H1 (cell line): ENCODE measurements at regions not wholly inside any gene's neighbourhood (a gene's known extent, or its start where the extent isn't known, plus 50 kb on each side); places are given as distances from the start of the nearest gene placed in this dataset.

Experiments
- CTCF ChIA-PET: fragments of 300-600 bp; sonication (Branson Sonifier 250); formaldehyde crosslinking; loops from one replicate; lab custom pipeline; 2021; ENCODE audit not compliant: partially characterized antibody; lab: Charles Lee
- POLR2A ChIA-PET: fragments of 300-600 bp; sonication (Branson Sonifier 250); formaldehyde crosslinking; loops from one replicate; lab custom pipeline; 2021; ENCODE audit warnings: inconsistent platforms; ENCODE audit not compliant: partially characterized antibody; lab: Charles Lee
- DNase-seq, 2 experiments: peaks; one replicate each; pipeline versions ENCODE4 v3.0.0 to v3.0.0-alpha.2; 2010 to 2022; ENCODE audit warnings: low spot score in 2 of 2, low read depth in 1 of 2, mixed read lengths in 1 of 2
- FAIRE-seq: peaks from 2 replicates; lab custom pipeline; 2011; peaks lifted over from hg19 to GRCh38; lab: Jason Lieb, UNC
- H2AFZ ChIP-seq: 2 replicates; pipeline ENCODE4 v1.8.1; 2012; ENCODE audit warnings: low read length, inconsistent platforms
- H2AK5ac ChIP-seq: 2 replicates; pipeline ENCODE4 v1.6.1; 2013; ENCODE audit warnings: low read depth, low read length
- H2BK120ac ChIP-seq: replicated peaks from 2 replicates; pipeline ENCODE3; 2013; ENCODE audit warnings: low read depth, low read length, inconsistent platforms
- H2BK12ac ChIP-seq: 2 replicates; pipeline ENCODE4 v1.6.1; 2013; ENCODE audit warnings: low read depth, low read length
- H2BK15ac ChIP-seq: 2 replicates; pipeline ENCODE4 v1.6.1; 2013; ENCODE audit warnings: low read length
- H2BK20ac ChIP-seq: 2 replicates; pipeline ENCODE4 v1.6.1; 2013; ENCODE audit warnings: low read length
- H2BK5ac ChIP-seq: 2 replicates; pipeline ENCODE4 v1.6.1; 2013; ENCODE audit warnings: low read depth, low read length
- H3K14ac ChIP-seq: 2 replicates; pipeline ENCODE4 v1.6.1; 2013; ENCODE audit warnings: inconsistent platforms; ENCODE audit not compliant: insufficient read length
- H3K18ac ChIP-seq: 2 replicates; pipeline ENCODE4 v1.6.1; 2013; ENCODE audit warnings: low read length; ENCODE audit errors: extremely low read depth
- H3K23ac ChIP-seq: 2 replicates; pipeline ENCODE4 v1.6.1; 2013; ENCODE audit warnings: inconsistent platforms; ENCODE audit not compliant: insufficient read length
- H3K23me2 ChIP-seq: 2 replicates; pipeline ENCODE4 v1.6.1; 2013; ENCODE audit warnings: low read depth, low read length
- H3K27ac ChIP-seq: 2 replicates; pipeline ENCODE4 v1.6.1; 2011; ENCODE audit warnings: low read depth, low read length, inconsistent platforms
- H3K27me3 ChIP-seq, 4 experiments: replicated peaks in 1 of 4; 1 replicate in 1 of 4; 2 replicates in 3 of 4; pipeline versions ENCODE4 v1.6.1 to v1.8.1; 2011 to 2013; ENCODE audit warnings: low read length in 3 of 4, mild to moderate bottlenecking in 3 of 4, inconsistent platforms in 2 of 4, mixed read lengths in 2 of 4, moderate library complexity in 1 of 4; ENCODE audit not compliant: control insufficient read depth in 3 of 4, insufficient read depth in 3 of 4; ENCODE audit errors: extremely low read depth in 1 of 4
- H3K36me3 ChIP-seq, 4 experiments: 2 replicates each; pipeline versions ENCODE4 v1.6.1 to v1.8.1; 2011 to 2013; ENCODE audit warnings: mild to moderate bottlenecking in 4 of 4, low read length in 3 of 4, moderate library complexity in 2 of 4, control low read depth in 1 of 4, inconsistent platforms in 1 of 4; ENCODE audit not compliant: insufficient read depth in 4 of 4, control insufficient read depth in 2 of 4
- H3K4ac ChIP-seq: replicated peaks from 2 replicates; pipeline ENCODE3; 2013; ENCODE audit warnings: low read length, low read depth, mixed read lengths, inconsistent platforms; ENCODE audit not compliant: insufficient read length
- H3K4me1 ChIP-seq, 4 experiments: replicated peaks in 1 of 4; 1 replicate in 1 of 4; 2 replicates in 3 of 4; pipeline versions ENCODE4 v1.6.1 to v1.8.1; 2011 to 2013; ENCODE audit warnings: low read length in 3 of 4, inconsistent platforms in 2 of 4, mixed read lengths in 1 of 4; ENCODE audit not compliant: insufficient read depth in 4 of 4, control insufficient read depth in 3 of 4
- H3K4me2 ChIP-seq, 2 experiments: 2 replicates each; pipeline versions ENCODE4 v1.6.1 to v1.8.1; 2011 to 2013; ENCODE audit warnings: low read depth in 2 of 2, low read length in 2 of 2, control low read depth in 1 of 2, inconsistent platforms in 1 of 2, mild to moderate bottlenecking in 1 of 2; ENCODE audit not compliant: insufficient read depth in 1 of 2
- H3K4me3 ChIP-seq, 4 experiments: fragments of 200-600, 300-600 bp in 1 of 4; sonication (generic), shearing (Covaris generic), sonication (Bioruptor Twin) in 1 of 4; 2 replicates each; pipeline versions ENCODE4 v1.5.1 to v1.8.1; 2011 to 2016; ENCODE audit warnings: low read length in 4 of 4, low read depth in 3 of 4, control low read depth in 2 of 4, inconsistent platforms in 2 of 4, mild to moderate bottlenecking in 2 of 4, mixed read lengths in 1 of 4, moderate library complexity in 1 of 4; ENCODE audit not compliant: insufficient read depth in 2 of 4; ENCODE audit errors: extremely low read depth in 1 of 4
- H3K56ac ChIP-seq: replicated peaks from 2 replicates; pipeline ENCODE3; 2013; ENCODE audit warnings: low read depth, mild to moderate bottlenecking, mixed read lengths, low read length, inconsistent platforms; ENCODE audit not compliant: insufficient read length
- H3K79me1 ChIP-seq: 2 replicates; pipeline ENCODE4 v1.6.1; 2013; ENCODE audit warnings: low read depth, low read length, control low read depth
- H3K79me2 ChIP-seq, 2 experiments: 2 replicates each; pipeline versions ENCODE4 v1.6.1 to v1.8.1; 2012 to 2013; ENCODE audit warnings: low read length in 2 of 2, mild to moderate bottlenecking in 2 of 2, inconsistent platforms in 1 of 2; ENCODE audit not compliant: insufficient read depth in 2 of 2, control insufficient read depth in 1 of 2
- H3K9ac ChIP-seq, 4 experiments: replicated peaks in 1 of 4; 1 replicate in 1 of 4; 2 replicates in 3 of 4; pipeline versions ENCODE4 v1.6.1 to v1.8.1; 2011 to 2013; ENCODE audit warnings: low read depth in 3 of 4, low read length in 3 of 4, control low read depth in 2 of 4, mild to moderate bottlenecking in 2 of 4, moderate library complexity in 2 of 4, inconsistent platforms in 1 of 4; ENCODE audit errors: extremely low read depth in 1 of 4
- H3K9me3 ChIP-seq, 2 experiments: 2 replicates each; pipeline versions ENCODE4 v1.6.1 to v1.8.1; 2012 to 2013; ENCODE audit warnings: mild to moderate bottlenecking in 2 of 2, moderate library complexity in 2 of 2, control low read depth in 1 of 2, inconsistent platforms in 1 of 2, low read depth in 1 of 2, low read length in 1 of 2, mixed read lengths in 1 of 2; ENCODE audit not compliant: insufficient read depth in 2 of 2
- H4K20me1 ChIP-seq, 2 experiments: replicated peaks in 1 of 2; 2 replicates each; pipeline versions ENCODE3 to v1.8.1; 2011 to 2013; ENCODE audit warnings: inconsistent platforms in 2 of 2, low read length in 2 of 2, mild to moderate bottlenecking in 1 of 2; ENCODE audit not compliant: insufficient read depth in 2 of 2, control insufficient read depth in 1 of 2
- H4K5ac ChIP-seq: 2 replicates; pipeline ENCODE4 v1.6.1; 2013; ENCODE audit warnings: low read length, low read depth, mixed read lengths, inconsistent platforms; ENCODE audit not compliant: insufficient read length
- H4K8ac ChIP-seq: 2 replicates; pipeline ENCODE4 v1.8.0; 2013; ENCODE audit warnings: mild to moderate bottlenecking, moderate library complexity, low read length, inconsistent platforms; ENCODE audit not compliant: insufficient read depth; ENCODE audit errors: extremely low read depth
- H4K91ac ChIP-seq: replicated peaks from 2 replicates; pipeline ENCODE3; 2013; ENCODE audit warnings: low read length, mixed read lengths, inconsistent platforms; ENCODE audit not compliant: insufficient read length
- BRCA1 ChIP-seq: IDR thresholded peaks from 2 replicates; pipeline ENCODE4 v1.6.1; 2012; ENCODE audit warnings: low read depth, low read length, improper control_type of control experiment
- EP300 ChIP-seq, 2 experiments: IDR thresholded peaks; 1 replicate in 1 of 2; 2 replicates in 1 of 2; pipeline ENCODE4 v1.6.1; 2011 to 2012; ENCODE audit warnings: low read depth in 2 of 2, low read length in 2 of 2, mild to moderate bottlenecking in 2 of 2, borderline replicate concordance in 1 of 2, inconsistent platforms in 1 of 2, moderate library complexity in 1 of 2
- GABPA ChIP-seq: IDR thresholded peaks from 2 replicates; pipeline ENCODE4 v1.6.1; 2011; ENCODE audit warnings: mild to moderate bottlenecking, low read length, moderate library complexity, borderline replicate concordance; ENCODE audit not compliant: insufficient read depth
- POLR2A ChIP-seq, 2 experiments: IDR thresholded peaks; 1 replicate in 1 of 2; 2 replicates in 1 of 2; pipeline ENCODE4 v1.6.1; 2011; ENCODE audit warnings: low read depth in 2 of 2, low read length in 2 of 2, mild to moderate bottlenecking in 2 of 2; ENCODE audit errors: control extremely low read depth in 1 of 2
- POU5F1 ChIP-seq: IDR thresholded peaks from 2 replicates; pipeline ENCODE4 v1.6.1; 2011; ENCODE audit warnings: low read depth, mild to moderate bottlenecking, low read length, moderate library complexity
- RBBP5 ChIP-seq: IDR thresholded peaks from 2 replicates; pipeline ENCODE4 v1.7.1; 2012; ENCODE audit warnings: low read depth, mild to moderate bottlenecking, inconsistent platforms, low read length, moderate library complexity, borderline replicate concordance
- SIRT6 ChIP-seq: IDR thresholded peaks from one replicate; pipeline ENCODE4 v1.7.1; 2012; ENCODE audit warnings: low read length, inconsistent platforms
- SIX5 ChIP-seq: IDR thresholded peaks from 2 replicates; pipeline ENCODE4 v1.6.1; 2011; ENCODE audit warnings: mild to moderate bottlenecking, low read depth, low read length
- SP1 ChIP-seq: IDR thresholded peaks from 2 replicates; pipeline ENCODE4 v1.6.1; 2011; ENCODE audit warnings: low read depth, low read length
- TAF1 ChIP-seq: IDR thresholded peaks from 2 replicates; pipeline ENCODE4 v1.6.1; 2011; ENCODE audit warnings: mild to moderate bottlenecking, low read depth, low read length
- WGBS, 2 experiments: shearing (Covaris generic) in 1 of 2; methylation state at CpG; one replicate each; pipeline versions ENCODE4 v1.1.6 to v1.1.7; 2013 to 2015; ENCODE audit warnings: low lambda C conversion rate in 2 of 2, mixed read lengths in 2 of 2, inconsistent platforms in 1 of 2, low coverage in 1 of 2, missing lambda C conversion rate in 1 of 2; ENCODE audit not compliant: insufficient replicate concordance in 2 of 2, insufficient coverage in 1 of 2, insufficient read length in 1 of 2; ENCODE audit errors: extremely low coverage in 1 of 2, missing lambda C conversion rate in 1 of 2; 5-methylcytosine and 5-hydroxymethylcytosine counted together
- TF ChIP-seq, protein P1 (sequence below): IDR thresholded peaks from 2 replicates; pipeline ENCODE4 v1.6.1; 2012; ENCODE audit warnings: low read length, inconsistent platforms
- TF ChIP-seq, protein P2 (sequence below): IDR thresholded peaks from 2 replicates; pipeline ENCODE4 v1.6.1; 2011; ENCODE audit warnings: low read length, improper control_type of control experiment

- CTCF ChIA-PET: interaction anchor here (0.6 kb wide), 1 partner anchor 324 kb away, joined by 3 read pairs; no protein-coding TSS in a partner anchor
- no peak overlapping the region for H3K4ac ChIP-seq
- no peaks in the 10 kb centered on the region for H3K9me3 ChIP-seq
- H3K23ac ChIP-seq: no peak overlapping the region
- H3K79me1 ChIP-seq: no peaks in the 10 kb centered on the region
- no peak overlapping the region for H2BK12ac ChIP-seq
- no peak overlapping the region for H3K4me3 ChIP-seq
- no peak overlapping the region for H2BK20ac ChIP-seq
- H2BK5ac ChIP-seq: no peak overlapping the region
- H3K4me2 ChIP-seq: no peak overlapping the region
- no peaks in the 10 kb centered on the region for H3K79me2 ChIP-seq
- no peak overlapping the region for H4K91ac ChIP-seq
- POLR2A ChIA-PET: no interaction called here
- no peaks in the 10 kb centered on the region for H3K4me1 ChIP-seq
- no peaks in the 10 kb centered on the region for H4K20me1 ChIP-seq
- H3K9ac ChIP-seq: no peak overlapping the region
- no peak overlapping the region for H4K8ac ChIP-seq
- FAIRE-seq (no peak), DNase-seq (no peak)
- no peak overlapping the region for H3K56ac ChIP-seq
- H3K36me3 ChIP-seq: no peaks in the 10 kb centered on the region
- no peaks in the 10 kb centered on the region for H3K27me3 ChIP-seq
- no peak overlapping the region for H2AFZ ChIP-seq
- H3K18ac ChIP-seq: no peak overlapping the region
- no peak overlapping the region for H2BK120ac ChIP-seq
- H2BK15ac ChIP-seq: no peak overlapping the region
- no peak overlapping the region for H3K27ac ChIP-seq
- H3K23me2 ChIP-seq: no peaks in the 10 kb centered on the region
- no peak overlapping the region for H4K5ac ChIP-seq
- no peak overlapping the region for H3K14ac ChIP-seq
- 86% methylated on average over 6 of the region's 6 CpGs; no CpG with 5 or more reads in 1 of the 2 experiments for WGBS, 2 experiments
- no peak overlapping the region for H2AK5ac ChIP-seq
- TF ChIP-seq SP1 (no peak), EP300 (IDR thresholded peaks at IDR 0.05; ENCODE audit: borderline replicate concordance in 1 of 2, low read depth in 2 of 2, low read length in 2 of 2) (no peak), GABPA (no peak), SIX5 (no peak), POLR2A (IDR thresholded peaks at IDR 0.05; ENCODE audit: control extremely low read depth in 1 of 2, low read depth in 2 of 2, low read length in 2 of 2) (no peak), POU5F1 (no peak), BRCA1 (no peak), RBBP5 (no peak), TAF1 (no peak), SIRT6 (no peak)
- TF ChIP-seq, protein P1, sequence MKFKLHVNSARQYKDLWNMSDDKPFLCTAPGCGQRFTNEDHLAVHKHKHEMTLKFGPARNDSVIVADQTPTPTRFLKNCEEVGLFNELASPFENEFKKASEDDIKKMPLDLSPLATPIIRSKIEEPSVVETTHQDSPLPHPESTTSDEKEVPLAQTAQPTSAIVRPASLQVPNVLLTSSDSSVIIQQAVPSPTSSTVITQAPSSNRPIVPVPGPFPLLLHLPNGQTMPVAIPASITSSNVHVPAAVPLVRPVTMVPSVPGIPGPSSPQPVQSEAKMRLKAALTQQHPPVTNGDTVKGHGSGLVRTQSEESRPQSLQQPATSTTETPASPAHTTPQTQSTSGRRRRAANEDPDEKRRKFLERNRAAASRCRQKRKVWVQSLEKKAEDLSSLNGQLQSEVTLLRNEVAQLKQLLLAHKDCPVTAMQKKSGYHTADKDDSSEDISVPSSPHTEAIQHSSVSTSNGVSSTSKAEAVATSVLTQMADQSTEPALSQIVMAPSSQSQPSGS: no peak
- TF ChIP-seq, protein P2, sequence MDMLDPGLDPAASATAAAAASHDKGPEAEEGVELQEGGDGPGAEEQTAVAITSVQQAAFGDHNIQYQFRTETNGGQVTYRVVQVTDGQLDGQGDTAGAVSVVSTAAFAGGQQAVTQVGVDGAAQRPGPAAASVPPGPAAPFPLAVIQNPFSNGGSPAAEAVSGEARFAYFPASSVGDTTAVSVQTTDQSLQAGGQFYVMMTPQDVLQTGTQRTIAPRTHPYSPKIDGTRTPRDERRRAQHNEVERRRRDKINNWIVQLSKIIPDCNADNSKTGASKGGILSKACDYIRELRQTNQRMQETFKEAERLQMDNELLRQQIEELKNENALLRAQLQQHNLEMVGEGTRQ: no peak
Measured at GRCh38 chr18:54020156-54020745, 204.2 kb downstream of the MBD2 start.
